Activated naive CD8-positive, alpha-beta T cell treated with anti-CD3 and anti-CD28 coated beads, Interleukin-2, amount 50 U/mL, for 24 hours (primary cell): ENCODE measurements at regions not wholly inside any gene's neighbourhood (a gene's known extent, or its start where the extent isn't known, plus 50 kb on each side); places are given as distances from the start of the nearest gene placed in this dataset.

Experiments used
- ATAC-seq: fragments of 150-1000 bp; cut with Tn5 transposase; one replicate; pipeline ENCODE4 v1.10.0; 2021
- DNase-seq: peaks from one replicate; pipeline ENCODE4 v3.0.0; 2021
- H3K27ac Mint-ChIP-seq: one replicate; pipeline ENCODE4 v1.8.0; 2021; ENCODE audit warnings: mild to moderate bottlenecking, mixed read lengths
- H3K27me3 Mint-ChIP-seq: one replicate; pipeline ENCODE4 v1.8.0; 2021; ENCODE audit warnings: mixed read lengths
- H3K36me3 Mint-ChIP-seq: one replicate; pipeline ENCODE4 v1.8.0; 2021; ENCODE audit warnings: low read depth, mixed read lengths
- H3K4me1 Mint-ChIP-seq: one replicate; pipeline ENCODE4 v1.8.0; 2021; ENCODE audit warnings: mixed read lengths
- H3K4me3 Mint-ChIP-seq: one replicate; pipeline ENCODE4 v1.8.0; 2021; ENCODE audit warnings: mild to moderate bottlenecking, moderate library complexity, mixed read lengths
- H3K9me3 Mint-ChIP-seq: one replicate; pipeline ENCODE4 v1.8.0; 2021; ENCODE audit warnings: mixed read lengths

GRCh38 chr2:8059794-8060193, 622.1 kb upstream of the ID2 start:
- no peak for DNase-seq
- peaks cover under 1% of the 10 kb centered on the region for H3K27me3 Mint-ChIP-seq
- H3K27ac Mint-ChIP-seq, result no peak overlapping the region

GRCh38 chr2:8061219-8061618, 620.6 kb upstream of the ID2 start:
- Mint-ChIP-seq H3K4me1 (peaks cover 6% of the 10 kb centered on the region), H3K27me3 (no peaks in the 10 kb centered on the region), H3K36me3 (peaks cover 1% of the 10 kb centered on the region), H3K9me3 (peaks cover 31% of the 10 kb centered on the region), H3K27ac (no peak overlapping the region), H3K4me3 (no peak overlapping the region)
- ATAC-seq, result no peak
- no peak for DNase-seq

More at GRCh38 chr2:8059794-8060193, 622.1 kb upstream of the ID2 start:
- no peak for ATAC-seq
- peaks cover 6% of the 10 kb centered on the region for H3K4me1 Mint-ChIP-seq
- H3K9me3 Mint-ChIP-seq, result peaks cover 31% of the 10 kb centered on the region
- no peak overlapping the region for H3K4me3 Mint-ChIP-seq
- peaks cover 1% of the 10 kb centered on the region for H3K36me3 Mint-ChIP-seq

- no peak for ATAC-seq
- Mint-ChIP-seq H3K4me1 (peaks cover 3% of the 10 kb centered on the region), H3K27ac (no peak overlapping the region)
Observed at GRCh38 chr2:8064603-8065002, 617.3 kb upstream of the ID2 start.

GRCh38 chr2:8065191-8065590, 616.7 kb upstream of the ID2 start:
- Mint-ChIP-seq H3K36me3 (peaks cover 1% of the 10 kb centered on the region), H3K4me1 (peaks cover 1% of the 10 kb centered on the region), H3K4me3 (no peak overlapping the region), H3K27me3 (no peaks in the 10 kb centered on the region), H3K27ac (no peak overlapping the region), H3K9me3 (peaks cover 17% of the 10 kb centered on the region)
- no peak for ATAC-seq
- no peak for DNase-seq

More at GRCh38 chr2:8064603-8065002, 617.3 kb upstream of the ID2 start:
- H3K9me3 Mint-ChIP-seq, result peaks cover 17% of the 10 kb centered on the region
- DNase-seq, result no peak
- peaks cover 1% of the 10 kb centered on the region for H3K36me3 Mint-ChIP-seq
- H3K4me3 Mint-ChIP-seq, result no peak overlapping the region
- H3K27me3 Mint-ChIP-seq, result no peaks in the 10 kb centered on the region

- H3K4me3 Mint-ChIP-seq, result no peak overlapping the region
- no peak overlapping the region for H3K27ac Mint-ChIP-seq
- H3K27me3 Mint-ChIP-seq, result no peaks in the 10 kb centered on the region
- H3K9me3 Mint-ChIP-seq, result peaks cover 17% of the 10 kb centered on the region
- peaks cover 1% of the 10 kb centered on the region for H3K36me3 Mint-ChIP-seq
- DNase-seq (no peak), ATAC-seq (no peak)
- H3K4me1 Mint-ChIP-seq, result peaks cover 2% of the 10 kb centered on the region
Observed at GRCh38 chr2:8067784-8068336, 614.0 kb upstream of the ID2 start.

GRCh38 chr2:8072907-8073306, 608.9 kb upstream of the ID2 start:
- no peak overlapping the region for H3K27ac Mint-ChIP-seq
- H3K4me1 Mint-ChIP-seq, result peaks cover 12% of the 10 kb centered on the region
- ATAC-seq, result no peak
- DNase-seq, result no peak
- no peak overlapping the region for H3K4me3 Mint-ChIP-seq
- H3K9me3 Mint-ChIP-seq, result peaks cover 24% of the 10 kb centered on the region
- H3K36me3 Mint-ChIP-seq, result peaks cover 11% of the 10 kb centered on the region
- H3K27me3 Mint-ChIP-seq, result no peaks in the 10 kb centered on the region

GRCh38 chr2:8073916-8074315, 607.9 kb upstream of the ID2 start:
- no peak for ATAC-seq
- H3K27ac Mint-ChIP-seq, result no peak overlapping the region

GRCh38 chr2:8076448-8077342, 605.2 kb upstream of the ID2 start:
- H3K27ac Mint-ChIP-seq, result no peak overlapping the region
- no peaks in the 10 kb centered on the region for H3K27me3 Mint-ChIP-seq
- peaks cover 9% of the 10 kb centered on the region for H3K4me1 Mint-ChIP-seq
- H3K36me3 Mint-ChIP-seq, result peaks cover 15% of the 10 kb centered on the region
- DNase-seq (no peak), ATAC-seq (no peak)
- H3K9me3 Mint-ChIP-seq, result peaks cover 31% of the 10 kb centered on the region
- H3K4me3 Mint-ChIP-seq, result no peak overlapping the region

More at GRCh38 chr2:8073916-8074315, 607.9 kb upstream of the ID2 start:
- Mint-ChIP-seq H3K9me3 (peaks cover 31% of the 10 kb centered on the region), H3K4me1 (peaks cover 12% of the 10 kb centered on the region), H3K36me3 (peaks cover 15% of the 10 kb centered on the region), H3K4me3 (no peak overlapping the region), H3K27me3 (no peaks in the 10 kb centered on the region)
- no peak for DNase-seq

- H3K4me3 Mint-ChIP-seq, result no peak overlapping the region
- no peak for ATAC-seq
Observed at GRCh38 chr2:8078705-8079104, 603.2 kb upstream of the ID2 start.

GRCh38 chr2:8080063-8080462, 601.8 kb upstream of the ID2 start:
- H3K27me3 Mint-ChIP-seq, result peaks cover 2% of the 10 kb centered on the region
- DNase-seq (no peak), ATAC-seq (no peak)
- H3K9me3 Mint-ChIP-seq, result peaks cover 31% of the 10 kb centered on the region
- peaks cover 15% of the 10 kb centered on the region for H3K36me3 Mint-ChIP-seq
- H3K4me1 Mint-ChIP-seq, result peaks cover 9% of the 10 kb centered on the region
- no peak overlapping the region for H3K27ac Mint-ChIP-seq
- no peak overlapping the region for H3K4me3 Mint-ChIP-seq

More at GRCh38 chr2:8078705-8079104, 603.2 kb upstream of the ID2 start:
- no peaks in the 10 kb centered on the region for H3K27me3 Mint-ChIP-seq
- H3K27ac Mint-ChIP-seq, result no peak overlapping the region
- no peak for DNase-seq
- H3K9me3 Mint-ChIP-seq, result peaks cover 31% of the 10 kb centered on the region
- peaks cover 15% of the 10 kb centered on the region for H3K36me3 Mint-ChIP-seq
- peaks cover 9% of the 10 kb centered on the region for H3K4me1 Mint-ChIP-seq

GRCh38 chr2:8081130-8081529, 600.7 kb upstream of the ID2 start:
- no peak for DNase-seq
- no peak for ATAC-seq
- H3K9me3 Mint-ChIP-seq, result peaks cover 22% of the 10 kb centered on the region
- H3K4me3 Mint-ChIP-seq, result no peak overlapping the region
- H3K27me3 Mint-ChIP-seq, result peaks cover 2% of the 10 kb centered on the region
- H3K27ac Mint-ChIP-seq, result no peak overlapping the region
- peaks cover 15% of the 10 kb centered on the region for H3K36me3 Mint-ChIP-seq
- H3K4me1 Mint-ChIP-seq, result peaks cover 7% of the 10 kb centered on the region

GRCh38 chr2:8082840-8083239, 599.0 kb upstream of the ID2 start:
- Mint-ChIP-seq H3K4me1 (no peaks in the 10 kb centered on the region), H3K4me3 (no peak overlapping the region), H3K9me3 (peaks cover 8% of the 10 kb centered on the region), H3K27me3 (peaks cover 2% of the 10 kb centered on the region), H3K27ac (no peak overlapping the region), H3K36me3 (peaks cover 4% of the 10 kb centered on the region)
- DNase-seq, result no peak
- ATAC-seq, result no peak

- Mint-ChIP-seq H3K27me3 (peaks cover 2% of the 10 kb centered on the region), H3K4me3 (no peak overlapping the region), H3K4me1 (no peaks in the 10 kb centered on the region), H3K9me3 (no peaks in the 10 kb centered on the region), H3K36me3 (no peaks in the 10 kb centered on the region), H3K27ac (no peak overlapping the region)
- DNase-seq (no peak), ATAC-seq (no peak)
Observed at GRCh38 chr2:8086357-8086756, 595.5 kb upstream of the ID2 start.

GRCh38 chr2:8086796-8087479, 594.9 kb upstream of the ID2 start:
- Mint-ChIP-seq H3K4me3 (no peak overlapping the region), H3K27ac (no peak overlapping the region), H3K27me3 (peaks cover 2% of the 10 kb centered on the region), H3K36me3 (no peaks in the 10 kb centered on the region), H3K9me3 (no peaks in the 10 kb centered on the region), H3K4me1 (no peaks in the 10 kb centered on the region)
- DNase-seq (no peak), ATAC-seq (no peak)

- no peaks in the 10 kb centered on the region for H3K36me3 Mint-ChIP-seq
- DNase-seq (no peak), ATAC-seq (no peak)
- H3K4me3 Mint-ChIP-seq, result no peak overlapping the region
- peaks cover 2% of the 10 kb centered on the region for H3K27me3 Mint-ChIP-seq
- H3K9me3 Mint-ChIP-seq, result no peaks in the 10 kb centered on the region
- no peaks in the 10 kb centered on the region for H3K4me1 Mint-ChIP-seq
- H3K27ac Mint-ChIP-seq, result no peak overlapping the region
Observed at GRCh38 chr2:8087480-8087840, 594.4 kb upstream of the ID2 start.
